NCI-H1417 treated with DMSO at 0.1 percent for 48 hours (cell line): ENCODE measurements at regions not wholly inside any gene's neighbourhood (a gene's known extent, or its start where the extent isn't known, plus 50 kb on each side); places are given as distances from the start of the nearest gene placed in this dataset.

ENCODE experiments used
- DNase-seq: peaks from one replicate; lab custom pipeline; 2025; lab: John Stamatoyannopoulos, UW

DNA sequence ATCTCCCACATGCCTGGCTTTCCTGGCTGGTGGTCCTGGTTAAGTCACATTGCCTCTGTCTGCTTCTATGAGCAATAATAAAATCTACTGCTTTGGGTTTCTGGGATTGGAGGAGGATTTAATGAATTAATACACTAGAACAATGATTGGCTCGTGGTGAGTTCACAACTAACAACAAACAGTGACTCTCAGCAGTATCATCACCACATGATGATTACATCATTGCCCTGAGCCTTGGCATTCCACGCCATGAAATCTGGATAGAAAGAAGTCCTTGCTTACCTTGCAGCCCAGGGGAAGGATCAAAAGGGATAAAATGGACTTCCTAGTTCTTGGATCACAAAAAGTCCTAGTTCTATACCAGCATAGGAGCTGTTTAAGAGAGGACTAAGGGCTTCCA, 1069.0 kb downstream of the VRK1 start:
- DNase-seq = no peak

DNA sequence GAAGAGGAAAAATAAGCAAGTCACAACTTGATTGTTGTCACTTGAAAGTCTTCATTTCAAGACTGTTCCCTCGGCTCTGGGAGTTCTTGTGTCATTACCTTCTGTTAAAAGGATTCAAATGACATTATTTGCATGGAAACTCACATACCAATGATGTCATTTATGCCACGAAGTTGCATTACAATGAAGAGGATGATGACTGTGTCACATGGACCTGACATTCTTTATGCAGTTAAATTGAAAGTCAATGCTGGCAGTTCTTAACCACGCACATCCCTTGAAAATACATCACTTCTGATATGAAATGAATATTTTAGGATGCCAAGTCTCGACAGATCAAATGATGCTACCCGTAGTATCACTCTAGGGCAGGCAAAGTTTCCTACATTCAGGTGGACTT, 1069.5 kb downstream of the VRK1 start:
- no peak for DNase-seq

DNA sequence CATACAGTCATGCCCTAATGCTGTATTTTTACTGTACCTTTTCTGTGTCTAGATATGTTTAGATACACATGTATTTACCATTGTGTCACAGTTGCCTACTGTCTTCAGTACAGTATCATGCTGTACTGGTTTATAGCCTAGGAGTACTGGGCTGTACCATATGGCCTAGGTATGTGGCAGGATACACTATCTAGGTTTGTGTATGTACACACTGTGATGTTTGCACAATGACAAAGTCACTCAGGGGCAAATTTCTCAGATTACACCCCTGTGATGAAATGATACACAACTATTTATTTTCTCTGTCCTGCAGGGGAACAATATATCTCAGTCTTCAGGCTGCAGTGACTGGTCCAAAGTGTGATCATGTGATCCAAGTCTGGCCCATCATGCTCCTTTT, 1076.1 kb downstream of the VRK1 start:
- no peak for DNase-seq

DNA sequence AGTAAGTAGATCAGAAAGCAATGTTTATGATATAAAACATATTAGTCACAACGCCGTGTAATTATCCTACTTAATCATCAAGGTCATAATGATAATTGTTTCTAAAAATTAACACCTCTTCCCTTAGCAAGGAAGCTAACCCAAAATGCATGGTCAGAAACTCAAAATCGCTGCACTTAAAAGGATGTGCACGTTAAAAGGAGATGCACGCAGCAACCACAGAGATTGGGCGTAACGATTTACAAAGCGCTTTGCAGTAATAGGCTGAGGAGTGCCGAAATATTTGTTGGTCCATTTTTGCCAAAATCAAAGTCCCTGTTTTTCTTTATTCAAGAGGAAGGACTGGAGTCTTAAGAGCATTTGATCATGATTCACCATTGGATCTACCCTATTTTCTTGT, 1077.2 kb downstream of the VRK1 start:
- no peak for DNase-seq

DNA sequence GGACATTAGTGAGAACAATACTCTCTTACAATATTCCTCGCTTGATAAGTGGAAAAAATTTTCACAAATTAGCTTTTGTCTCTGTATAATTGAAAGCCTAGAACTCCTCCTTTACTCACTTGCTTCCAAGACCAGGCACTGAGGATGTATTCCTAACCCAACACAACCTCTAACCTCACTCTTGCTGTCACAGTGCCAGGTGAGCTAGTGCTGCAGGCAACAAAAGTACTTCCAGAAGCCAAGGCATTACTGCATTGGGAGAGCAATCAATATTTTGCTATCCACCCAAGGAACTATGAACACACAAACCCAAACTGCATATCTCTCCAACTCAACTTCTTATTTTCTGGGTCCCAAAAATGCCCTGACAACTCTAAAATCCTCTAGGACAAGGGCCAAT, 1081.0 kb downstream of the VRK1 start:
- DNase-seq = no peak

DNA sequence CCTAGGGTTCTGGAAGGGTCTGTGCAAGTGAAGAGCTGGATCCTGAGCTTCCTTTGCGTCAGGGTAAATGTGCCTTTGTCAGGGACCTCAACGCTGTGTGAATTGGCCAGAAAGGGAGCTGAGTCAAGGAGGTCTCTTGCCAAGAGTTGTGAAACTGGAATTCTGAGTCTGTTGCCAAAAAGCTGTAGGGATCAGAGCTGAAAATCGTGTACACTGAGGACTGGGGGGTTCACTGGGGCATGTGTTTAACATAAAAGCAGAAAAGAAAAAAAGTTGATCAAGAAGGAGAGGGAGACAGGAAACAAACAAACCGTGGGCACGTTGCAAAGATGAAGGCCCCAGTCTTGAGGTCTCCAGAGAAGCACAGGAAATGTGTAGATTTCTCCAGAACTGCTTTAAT, 1081.5 kb downstream of the VRK1 start:
- no peak for DNase-seq

DNA sequence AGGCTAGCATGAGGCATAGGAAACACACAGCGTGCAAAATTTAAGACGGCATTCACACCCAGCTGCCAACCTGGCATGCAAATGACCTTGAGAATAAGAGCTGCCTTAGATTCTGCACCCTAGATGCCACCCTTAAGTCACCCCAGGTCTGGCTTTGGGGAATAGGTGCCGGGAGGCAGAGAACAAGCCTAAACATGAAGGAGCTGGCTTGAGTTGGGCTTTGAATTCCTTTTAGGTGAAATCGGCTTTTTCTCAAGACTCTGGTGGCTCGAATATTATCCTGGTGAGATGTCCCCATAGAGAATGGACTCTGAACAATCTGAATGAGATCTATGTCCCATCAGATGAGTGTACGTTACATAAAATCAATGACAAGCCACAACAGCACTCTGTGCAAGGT, 1090.5 kb downstream of the VRK1 start:
- no peak for DNase-seq

DNA sequence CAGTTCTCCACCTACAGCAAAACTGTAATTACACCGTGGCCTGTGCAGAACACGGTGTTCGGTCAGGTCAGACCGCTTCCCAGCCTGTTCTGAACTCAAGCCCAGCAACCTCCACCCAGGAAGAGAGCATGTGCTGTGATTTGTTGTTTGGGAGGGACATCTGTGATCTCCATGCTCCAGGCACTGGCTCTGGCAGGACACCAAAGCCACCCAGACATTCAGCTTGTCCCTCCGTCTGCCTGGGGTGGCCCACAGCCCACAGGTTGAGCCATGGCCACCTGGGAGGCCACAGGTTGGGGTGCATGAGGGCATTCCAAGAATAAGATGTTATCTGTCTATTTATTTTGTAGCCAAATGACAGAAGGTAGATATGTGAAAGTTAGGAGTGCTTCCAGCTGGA, 1091.1 kb downstream of the VRK1 start:
- no peak for DNase-seq

DNA sequence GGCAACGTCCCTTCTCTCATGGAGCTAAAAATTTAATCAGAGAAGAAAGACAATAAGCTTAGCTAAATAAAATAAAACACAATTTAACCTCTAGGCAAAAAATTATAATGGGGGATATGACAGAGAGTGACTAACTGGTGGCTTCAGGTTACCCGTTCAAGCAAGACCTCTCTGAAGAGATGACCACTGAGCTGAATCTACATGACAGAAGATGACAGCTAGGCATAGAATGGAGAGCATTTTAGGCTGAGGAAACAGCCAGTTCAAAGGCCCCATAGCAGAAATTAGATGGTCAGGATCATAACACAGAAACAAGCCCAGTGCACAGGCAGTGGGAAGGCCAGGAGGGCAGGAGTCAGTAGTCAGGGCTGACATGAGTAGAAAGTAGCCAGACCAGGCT, 1094.3 kb downstream of the VRK1 start:
- DNase-seq = no peak

DNA sequence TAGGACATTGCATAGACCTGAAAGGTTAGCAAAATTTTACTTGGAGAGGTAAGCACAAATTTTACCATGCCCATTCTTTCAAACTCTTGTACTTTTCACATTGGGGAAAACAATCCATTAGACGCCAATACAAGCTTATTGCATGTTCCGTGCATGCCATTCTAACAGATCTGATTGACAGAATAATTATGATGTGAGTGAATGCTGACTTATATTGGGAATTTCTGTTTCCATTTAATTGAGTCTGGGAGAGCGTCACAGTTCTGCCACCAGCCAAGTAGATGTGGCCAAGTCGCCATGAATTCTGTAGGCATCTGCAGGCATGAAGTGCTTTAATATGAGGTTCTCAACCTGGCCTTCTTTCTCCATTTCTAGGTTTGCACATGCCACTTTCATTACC, 1097.4 kb downstream of the VRK1 start:
- DNase-seq = no peak

DNA sequence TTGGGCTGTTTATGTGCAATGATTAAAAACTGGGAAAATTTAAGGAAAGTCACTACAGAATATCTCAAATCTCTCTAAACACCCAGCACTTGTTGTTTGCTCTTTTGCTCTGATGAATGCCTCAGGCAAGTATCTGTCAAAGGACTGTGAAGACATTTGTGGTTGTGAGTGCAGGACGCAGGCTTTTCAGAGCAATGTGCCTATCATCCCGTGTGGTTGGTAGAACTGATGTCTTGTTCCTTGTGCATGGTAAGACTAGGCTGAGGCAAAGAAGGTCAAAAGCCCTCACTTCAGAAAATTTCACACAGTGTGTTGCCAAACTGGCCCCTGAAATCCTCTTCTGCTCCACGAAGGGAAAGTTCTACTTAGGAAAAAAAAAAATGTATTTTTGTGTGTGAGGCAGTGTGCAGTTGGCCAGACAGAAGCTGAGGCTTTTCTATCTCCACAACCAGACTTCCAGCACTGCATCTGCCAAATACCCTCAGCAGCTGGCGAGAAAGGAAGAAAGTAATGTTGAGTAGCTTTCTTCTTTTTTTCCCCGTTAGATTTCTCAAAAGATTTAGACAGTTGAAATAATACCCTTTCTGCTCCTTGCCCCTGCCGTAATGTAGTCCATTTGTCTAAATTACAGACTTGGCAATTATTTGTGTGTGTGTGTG, 1103.1 kb downstream of the VRK1 start:
- no peak for DNase-seq

DNA sequence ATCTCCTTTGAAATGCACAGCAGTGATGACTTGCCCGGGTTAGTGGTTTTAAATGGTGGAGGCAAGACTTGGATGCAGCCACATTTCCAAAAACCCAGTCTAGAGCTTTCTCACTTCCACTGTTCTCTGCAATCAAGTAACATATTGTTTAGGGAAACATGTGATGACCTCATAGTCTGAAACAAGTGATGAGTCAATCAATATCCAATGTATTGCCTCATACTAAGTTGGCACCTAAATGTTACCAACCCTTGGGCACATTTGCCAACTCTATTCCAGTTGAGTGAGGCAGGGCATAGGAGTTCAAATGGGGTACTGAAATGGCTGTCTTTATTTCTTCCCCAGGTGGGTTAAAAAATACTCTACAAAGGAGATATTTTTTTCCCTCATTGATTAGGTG, 1105.4 kb downstream of the VRK1 start:
- no peak for DNase-seq

DNA sequence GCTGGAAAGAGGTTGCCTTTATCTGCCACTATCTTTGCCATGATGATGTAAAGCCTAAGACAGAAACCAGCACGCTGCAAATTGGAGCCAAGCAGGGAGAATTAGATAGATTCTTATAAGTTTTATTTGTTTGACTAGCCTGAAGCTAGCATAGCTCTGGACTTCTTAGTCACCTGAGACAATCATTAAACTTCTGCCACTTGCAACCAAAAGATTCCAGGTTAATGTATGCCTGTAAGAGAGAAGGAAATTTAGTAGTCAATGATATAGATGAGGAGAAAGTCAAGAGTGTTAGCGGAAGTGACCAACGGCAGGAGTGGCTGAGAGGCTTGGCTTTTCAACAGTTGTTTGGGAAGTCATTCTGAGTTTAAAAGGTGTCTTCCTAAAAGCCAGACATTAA, 1106.6 kb downstream of the VRK1 start:
- DNase-seq = no peak

DNA sequence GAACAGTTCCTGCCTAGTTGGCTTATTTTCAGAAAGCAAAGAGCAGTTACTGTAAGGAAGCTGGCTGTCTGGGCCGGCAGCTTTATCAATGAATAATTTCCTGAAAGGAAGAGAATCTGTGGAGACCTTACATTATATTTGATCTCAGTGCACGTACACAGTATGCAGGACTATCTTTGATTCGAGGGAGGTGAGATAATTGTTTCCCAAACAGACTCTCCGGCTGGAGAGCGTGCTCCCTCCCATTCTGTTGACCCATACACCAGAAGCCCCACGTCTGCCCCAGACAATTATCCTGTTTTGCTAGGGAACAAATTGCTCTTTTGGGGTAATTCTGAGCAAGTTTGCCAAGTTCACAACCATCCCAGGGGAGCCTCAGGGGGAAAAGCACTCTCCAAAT, 1115.0 kb downstream of the VRK1 start:
- no peak for DNase-seq

DNA sequence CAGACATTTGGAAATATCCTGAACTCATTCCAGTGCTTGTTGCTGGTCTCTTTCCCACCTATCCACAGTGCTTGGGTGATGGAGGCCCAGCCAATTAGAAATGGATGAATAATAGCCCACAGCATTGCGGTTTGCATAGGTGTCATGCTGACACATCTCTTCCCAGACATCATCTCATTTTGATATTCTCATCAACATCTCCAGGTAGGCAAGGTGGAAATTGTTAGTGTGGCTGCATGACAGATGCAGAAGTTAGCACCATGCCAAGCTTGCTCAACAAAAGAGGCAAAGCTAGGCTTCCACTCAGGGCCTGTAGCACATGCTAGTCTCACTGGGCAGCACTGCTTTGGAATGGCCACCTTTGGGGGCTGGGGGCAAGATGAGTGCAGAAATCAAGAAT, 1118.9 kb downstream of the VRK1 start:
- no peak for DNase-seq

DNA sequence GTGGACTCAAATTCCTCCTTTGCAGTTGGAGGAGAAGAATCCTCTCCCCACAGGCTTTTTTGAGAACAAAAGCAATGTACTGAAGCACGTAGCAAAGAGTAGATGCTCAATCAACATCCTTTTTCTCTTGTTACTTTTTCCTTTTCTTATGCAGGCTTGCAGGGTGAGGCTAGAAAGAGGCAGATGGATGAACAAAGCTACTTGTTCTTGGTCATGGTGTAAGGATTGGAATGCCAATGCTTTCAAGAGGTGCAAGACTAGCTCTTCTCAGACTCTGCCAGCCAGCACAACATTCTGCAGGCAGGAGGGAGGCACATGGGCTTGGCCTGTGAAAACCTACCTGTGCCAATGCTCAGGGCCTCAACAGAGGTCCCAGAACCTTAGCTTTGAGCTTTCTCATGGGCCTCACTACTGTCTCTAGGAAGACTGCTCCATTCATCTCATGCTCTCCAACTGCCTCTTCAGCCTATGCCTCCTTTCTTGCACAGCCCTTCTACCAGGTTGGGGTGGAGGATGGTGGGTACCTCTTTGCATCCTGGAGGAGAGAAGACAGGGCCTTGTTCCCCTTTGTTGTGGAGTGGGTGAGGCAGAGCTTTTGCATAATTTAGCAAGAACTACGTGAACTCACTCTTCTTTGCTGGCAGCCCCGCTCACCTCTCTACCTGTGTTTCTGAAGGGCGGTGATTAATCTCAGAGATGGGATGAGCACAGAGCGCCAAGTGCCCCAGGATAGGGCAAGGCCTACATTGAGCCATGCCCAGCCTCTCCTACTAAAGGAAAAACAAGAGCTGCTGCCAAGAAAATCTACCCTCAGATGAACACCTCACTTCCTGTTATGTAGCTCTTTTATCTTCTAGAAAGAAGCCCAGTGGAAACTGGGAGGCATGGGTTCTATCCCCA, 1119.7 kb downstream of the VRK1 start:
- no peak for DNase-seq

DNA sequence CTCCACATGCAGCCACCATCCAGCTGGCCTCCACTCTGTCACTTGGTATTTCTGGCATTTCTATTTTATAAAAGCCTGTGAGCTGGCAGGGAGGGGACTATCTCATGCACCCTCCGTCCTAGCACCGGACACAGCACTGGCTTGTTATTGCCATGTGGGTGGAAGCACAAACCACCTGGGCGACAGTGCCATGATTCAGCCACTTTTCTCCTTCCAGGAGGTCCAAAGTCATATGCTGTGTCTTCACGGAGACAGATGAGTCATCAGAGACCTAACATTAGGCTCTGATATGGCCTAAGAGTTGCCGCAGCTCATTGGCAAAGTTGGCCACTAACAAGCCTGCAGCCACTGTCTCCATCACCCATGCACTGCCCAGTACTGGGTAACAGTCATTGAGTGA, 1123.0 kb downstream of the VRK1 start:
- no peak for DNase-seq

DNA sequence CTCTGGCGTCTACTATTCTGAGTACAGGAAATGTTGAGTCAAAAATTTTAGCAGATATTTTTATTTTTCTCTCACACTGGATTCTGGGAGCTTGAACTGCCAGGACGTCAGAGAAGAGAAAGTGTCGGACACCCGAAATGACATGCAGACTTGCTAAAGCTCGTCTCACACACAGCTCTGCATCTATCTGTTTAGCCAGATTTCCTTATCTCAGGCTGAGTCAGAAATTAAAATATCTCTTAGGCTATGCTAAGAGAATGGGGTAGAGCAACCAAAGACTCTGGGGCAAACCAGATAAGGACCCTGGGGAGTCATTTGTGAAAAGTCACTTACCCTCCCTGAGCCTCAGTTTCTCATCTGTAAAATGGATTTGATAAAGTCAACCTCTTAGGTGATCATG, 1124.1 kb downstream of the VRK1 start:
- DNase-seq = no peak

DNA sequence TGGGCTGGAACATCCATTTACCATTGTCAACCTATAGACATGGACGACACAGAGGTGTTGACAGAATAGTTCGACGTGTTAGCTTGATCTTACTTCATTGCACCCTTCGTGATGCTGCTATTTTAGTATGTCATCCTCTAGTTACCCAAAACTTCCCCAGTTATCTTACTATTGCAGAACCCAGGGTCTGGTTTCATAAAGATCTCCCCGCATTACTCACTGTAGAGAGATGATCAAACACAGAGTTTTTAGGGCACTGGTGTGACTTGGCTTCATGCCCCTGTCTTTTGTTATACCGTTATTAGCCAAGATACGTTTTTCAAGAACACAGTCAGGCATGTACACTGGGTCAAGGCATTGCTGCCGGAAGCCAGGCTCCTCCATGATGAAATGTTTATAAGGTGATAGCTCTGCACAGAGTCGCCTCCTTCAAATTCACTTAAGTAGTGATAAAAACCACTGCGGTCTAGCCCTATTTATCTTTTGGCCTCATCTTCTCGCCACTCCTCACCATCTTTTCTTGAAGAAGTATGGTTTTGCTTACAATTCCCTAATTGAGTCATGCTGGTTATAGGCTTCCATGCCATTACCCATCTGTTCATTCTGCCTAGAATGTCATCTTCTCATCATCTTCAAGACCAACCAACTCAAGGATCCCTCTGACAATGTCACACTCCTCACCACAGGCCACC, 1127.9 kb downstream of the VRK1 start:
- no peak for DNase-seq

DNA sequence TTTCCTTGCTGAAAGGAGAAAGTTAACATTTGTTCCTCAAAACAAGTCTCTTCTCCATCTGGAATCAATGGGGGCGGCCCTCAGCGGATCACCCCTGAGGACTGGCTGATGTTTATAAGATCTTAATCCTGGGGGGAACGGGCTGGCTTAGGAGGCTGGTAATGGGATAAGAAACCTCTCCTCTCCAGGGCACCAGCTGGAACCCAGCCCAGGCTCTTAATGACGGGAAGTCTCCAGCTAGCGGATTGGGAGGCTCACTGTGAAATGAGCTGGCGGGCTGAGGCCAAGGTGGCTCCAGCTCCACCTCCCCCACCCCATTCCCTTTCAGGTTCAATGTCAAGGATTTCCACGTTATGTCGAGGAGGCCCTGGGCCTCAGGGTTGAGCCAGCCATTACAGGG, 1133.0 kb downstream of the VRK1 start:
- DNase-seq = no peak

DNA sequence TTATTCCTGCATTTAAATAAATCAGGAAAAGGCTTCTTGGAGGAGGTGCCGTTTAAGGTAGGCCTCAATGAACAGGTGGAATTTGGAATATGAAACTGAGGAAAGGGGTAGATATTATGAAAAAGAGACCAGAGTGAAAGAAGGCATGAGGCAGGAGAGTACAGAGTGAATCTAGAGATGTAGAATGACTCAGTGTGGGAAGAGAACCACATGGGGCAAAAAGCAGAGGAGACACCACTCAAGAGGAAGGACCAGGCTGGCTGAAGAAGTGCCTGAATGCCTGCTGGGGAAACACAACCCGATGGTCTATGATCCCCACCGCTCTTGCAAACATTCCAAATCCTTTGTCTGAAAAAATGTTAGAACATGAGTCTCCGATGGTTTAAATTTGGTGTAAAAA, 1134.1 kb downstream of the VRK1 start:
- DNase-seq = no peak

DNA sequence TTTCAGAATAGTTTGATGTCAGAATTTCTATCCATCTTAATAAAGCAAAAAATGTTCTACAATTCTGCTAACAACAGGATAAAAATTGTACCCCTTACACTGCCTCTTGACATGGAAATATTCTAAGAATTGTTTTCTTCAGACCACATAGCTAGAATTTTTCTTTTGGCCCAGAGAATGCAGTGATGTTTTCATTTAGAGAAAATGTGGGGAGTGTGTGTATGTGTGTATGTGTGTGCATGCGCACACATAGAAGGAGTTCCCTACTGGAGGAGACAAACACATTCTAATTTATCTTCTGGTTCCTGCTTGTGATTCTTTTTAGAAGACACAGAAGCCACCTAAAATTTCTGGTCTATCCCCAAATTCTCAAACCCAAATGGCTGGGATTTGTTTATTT, 1145.7 kb downstream of the VRK1 start:
- DNase-seq = no peak

DNA sequence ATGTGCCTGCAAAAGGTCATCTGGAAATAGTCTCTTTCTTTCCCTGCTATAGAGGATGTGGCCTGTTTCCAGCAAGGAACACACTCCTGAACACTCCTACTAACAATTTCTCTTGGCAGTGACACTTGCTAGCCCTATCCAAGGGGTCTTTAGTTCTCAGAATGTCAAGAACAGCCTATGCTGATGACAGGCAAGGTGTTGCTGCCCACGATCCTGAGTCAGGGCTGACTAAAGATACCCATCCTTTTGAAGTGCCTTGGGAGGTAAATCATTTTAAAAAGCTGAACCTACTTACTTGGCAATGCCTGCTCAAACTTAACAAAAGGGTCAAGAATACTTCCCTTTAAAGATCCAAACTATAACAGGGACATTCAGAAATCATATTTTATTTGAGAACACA, 1146.4 kb downstream of the VRK1 start:
- no peak for DNase-seq
